H1 (cell line): ENCODE measurements at regions not wholly inside any gene's neighbourhood (a gene's known extent, or its start where the extent isn't known, plus 50 kb on each side); places are given as distances from the start of the nearest gene placed in this dataset.

Experiments
- CTCF ChIA-PET: fragments of 300-600 bp; sonication (Branson Sonifier 250); formaldehyde crosslinking; loops from one replicate; lab custom pipeline; 2021; ENCODE audit not compliant: partially characterized antibody; lab: Charles Lee
- POLR2A ChIA-PET: fragments of 300-600 bp; sonication (Branson Sonifier 250); formaldehyde crosslinking; loops from one replicate; lab custom pipeline; 2021; ENCODE audit warnings: inconsistent platforms; ENCODE audit not compliant: partially characterized antibody; lab: Charles Lee
- DNase-seq, 2 experiments: peaks; one replicate each; pipeline versions ENCODE4 v3.0.0 to v3.0.0-alpha.2; 2010 to 2022; ENCODE audit warnings: low spot score in 2 of 2, low read depth in 1 of 2, mixed read lengths in 1 of 2
- FAIRE-seq: peaks from 2 replicates; lab custom pipeline; 2011; peaks lifted over from hg19 to GRCh38; lab: Jason Lieb, UNC
- H2AFZ ChIP-seq: 2 replicates; pipeline ENCODE4 v1.8.1; 2012; ENCODE audit warnings: low read length, inconsistent platforms
- H2AK5ac ChIP-seq: 2 replicates; pipeline ENCODE4 v1.6.1; 2013; ENCODE audit warnings: low read depth, low read length
- H2BK120ac ChIP-seq: replicated peaks from 2 replicates; pipeline ENCODE3; 2013; ENCODE audit warnings: low read depth, low read length, inconsistent platforms
- H2BK12ac ChIP-seq: 2 replicates; pipeline ENCODE4 v1.6.1; 2013; ENCODE audit warnings: low read depth, low read length
- H2BK15ac ChIP-seq: 2 replicates; pipeline ENCODE4 v1.6.1; 2013; ENCODE audit warnings: low read length
- H2BK20ac ChIP-seq: 2 replicates; pipeline ENCODE4 v1.6.1; 2013; ENCODE audit warnings: low read length
- H2BK5ac ChIP-seq: 2 replicates; pipeline ENCODE4 v1.6.1; 2013; ENCODE audit warnings: low read depth, low read length
- H3K14ac ChIP-seq: 2 replicates; pipeline ENCODE4 v1.6.1; 2013; ENCODE audit warnings: inconsistent platforms; ENCODE audit not compliant: insufficient read length
- H3K18ac ChIP-seq: 2 replicates; pipeline ENCODE4 v1.6.1; 2013; ENCODE audit warnings: low read length; ENCODE audit errors: extremely low read depth
- H3K23ac ChIP-seq: 2 replicates; pipeline ENCODE4 v1.6.1; 2013; ENCODE audit warnings: inconsistent platforms; ENCODE audit not compliant: insufficient read length
- H3K23me2 ChIP-seq: 2 replicates; pipeline ENCODE4 v1.6.1; 2013; ENCODE audit warnings: low read depth, low read length
- H3K27ac ChIP-seq: 2 replicates; pipeline ENCODE4 v1.6.1; 2011; ENCODE audit warnings: low read depth, low read length, inconsistent platforms
- H3K27me3 ChIP-seq, 4 experiments: replicated peaks in 1 of 4; 1 replicate in 1 of 4; 2 replicates in 3 of 4; pipeline versions ENCODE4 v1.6.1 to v1.8.1; 2011 to 2013; ENCODE audit warnings: low read length in 3 of 4, mild to moderate bottlenecking in 3 of 4, inconsistent platforms in 2 of 4, mixed read lengths in 2 of 4, moderate library complexity in 1 of 4; ENCODE audit not compliant: control insufficient read depth in 3 of 4, insufficient read depth in 3 of 4; ENCODE audit errors: extremely low read depth in 1 of 4
- H3K36me3 ChIP-seq, 4 experiments: 2 replicates each; pipeline versions ENCODE4 v1.6.1 to v1.8.1; 2011 to 2013; ENCODE audit warnings: mild to moderate bottlenecking in 4 of 4, low read length in 3 of 4, moderate library complexity in 2 of 4, control low read depth in 1 of 4, inconsistent platforms in 1 of 4; ENCODE audit not compliant: insufficient read depth in 4 of 4, control insufficient read depth in 2 of 4
- H3K4ac ChIP-seq: replicated peaks from 2 replicates; pipeline ENCODE3; 2013; ENCODE audit warnings: low read length, low read depth, mixed read lengths, inconsistent platforms; ENCODE audit not compliant: insufficient read length
- H3K4me1 ChIP-seq, 4 experiments: replicated peaks in 1 of 4; 1 replicate in 1 of 4; 2 replicates in 3 of 4; pipeline versions ENCODE4 v1.6.1 to v1.8.1; 2011 to 2013; ENCODE audit warnings: low read length in 3 of 4, inconsistent platforms in 2 of 4, mixed read lengths in 1 of 4; ENCODE audit not compliant: insufficient read depth in 4 of 4, control insufficient read depth in 3 of 4
- H3K4me2 ChIP-seq, 2 experiments: 2 replicates each; pipeline versions ENCODE4 v1.6.1 to v1.8.1; 2011 to 2013; ENCODE audit warnings: low read depth in 2 of 2, low read length in 2 of 2, control low read depth in 1 of 2, inconsistent platforms in 1 of 2, mild to moderate bottlenecking in 1 of 2; ENCODE audit not compliant: insufficient read depth in 1 of 2
- H3K4me3 ChIP-seq, 4 experiments: fragments of 200-600, 300-600 bp in 1 of 4; sonication (generic), shearing (Covaris generic), sonication (Bioruptor Twin) in 1 of 4; 2 replicates each; pipeline versions ENCODE4 v1.5.1 to v1.8.1; 2011 to 2016; ENCODE audit warnings: low read length in 4 of 4, low read depth in 3 of 4, control low read depth in 2 of 4, inconsistent platforms in 2 of 4, mild to moderate bottlenecking in 2 of 4, mixed read lengths in 1 of 4, moderate library complexity in 1 of 4; ENCODE audit not compliant: insufficient read depth in 2 of 4; ENCODE audit errors: extremely low read depth in 1 of 4
- H3K56ac ChIP-seq: replicated peaks from 2 replicates; pipeline ENCODE3; 2013; ENCODE audit warnings: low read depth, mild to moderate bottlenecking, mixed read lengths, low read length, inconsistent platforms; ENCODE audit not compliant: insufficient read length
- H3K79me1 ChIP-seq: 2 replicates; pipeline ENCODE4 v1.6.1; 2013; ENCODE audit warnings: low read depth, low read length, control low read depth
- H3K79me2 ChIP-seq, 2 experiments: 2 replicates each; pipeline versions ENCODE4 v1.6.1 to v1.8.1; 2012 to 2013; ENCODE audit warnings: low read length in 2 of 2, mild to moderate bottlenecking in 2 of 2, inconsistent platforms in 1 of 2; ENCODE audit not compliant: insufficient read depth in 2 of 2, control insufficient read depth in 1 of 2
- H3K9ac ChIP-seq, 4 experiments: replicated peaks in 1 of 4; 1 replicate in 1 of 4; 2 replicates in 3 of 4; pipeline versions ENCODE4 v1.6.1 to v1.8.1; 2011 to 2013; ENCODE audit warnings: low read depth in 3 of 4, low read length in 3 of 4, control low read depth in 2 of 4, mild to moderate bottlenecking in 2 of 4, moderate library complexity in 2 of 4, inconsistent platforms in 1 of 4; ENCODE audit errors: extremely low read depth in 1 of 4
- H3K9me3 ChIP-seq, 2 experiments: 2 replicates each; pipeline versions ENCODE4 v1.6.1 to v1.8.1; 2012 to 2013; ENCODE audit warnings: mild to moderate bottlenecking in 2 of 2, moderate library complexity in 2 of 2, control low read depth in 1 of 2, inconsistent platforms in 1 of 2, low read depth in 1 of 2, low read length in 1 of 2, mixed read lengths in 1 of 2; ENCODE audit not compliant: insufficient read depth in 2 of 2
- H4K20me1 ChIP-seq, 2 experiments: replicated peaks in 1 of 2; 2 replicates each; pipeline versions ENCODE3 to v1.8.1; 2011 to 2013; ENCODE audit warnings: inconsistent platforms in 2 of 2, low read length in 2 of 2, mild to moderate bottlenecking in 1 of 2; ENCODE audit not compliant: insufficient read depth in 2 of 2, control insufficient read depth in 1 of 2
- H4K5ac ChIP-seq: 2 replicates; pipeline ENCODE4 v1.6.1; 2013; ENCODE audit warnings: low read length, low read depth, mixed read lengths, inconsistent platforms; ENCODE audit not compliant: insufficient read length
- H4K8ac ChIP-seq: 2 replicates; pipeline ENCODE4 v1.8.0; 2013; ENCODE audit warnings: mild to moderate bottlenecking, moderate library complexity, low read length, inconsistent platforms; ENCODE audit not compliant: insufficient read depth; ENCODE audit errors: extremely low read depth
- H4K91ac ChIP-seq: replicated peaks from 2 replicates; pipeline ENCODE3; 2013; ENCODE audit warnings: low read length, mixed read lengths, inconsistent platforms; ENCODE audit not compliant: insufficient read length
- CBX5 ChIP-seq: fragments of 300-800, 300-1000 bp; sonication (generic); IDR thresholded peaks from 2 replicates; pipeline ENCODE4 v1.7.1; 2016; ENCODE audit warnings: antibody characterized with exemption, low read length, low read depth
- CTBP2 ChIP-seq: IDR thresholded peaks from 2 replicates; pipeline ENCODE4 v1.7.0; 2011; ENCODE audit warnings: borderline replicate concordance, mild to moderate bottlenecking, moderate library complexity, mixed read lengths, low read length; ENCODE audit not compliant: insufficient read depth, insufficient read length
- E2F6 ChIP-seq: IDR thresholded peaks from 2 replicates; pipeline ENCODE4 v1.6.1; 2012; ENCODE audit warnings: inconsistent platforms
- EZH2 ChIP-seq: fragments of 200-600 bp; sonication (generic); IDR thresholded peaks from 2 replicates; pipeline ENCODE4 v1.7.1; 2012; ENCODE audit warnings: low read depth, mild to moderate bottlenecking, moderate library complexity, low read length, inconsistent platforms; ENCODE audit not compliant: severe bottlenecking
- KDM5A ChIP-seq: fragments of 200-600 bp; IDR thresholded peaks from 2 replicates; pipeline ENCODE4 v1.7.1; 2012; ENCODE audit warnings: mild to moderate bottlenecking, low read length, inconsistent platforms, mixed read lengths
- MAFK ChIP-seq: IDR thresholded peaks from 2 replicates; pipeline ENCODE4 v1.6.1; 2012; ENCODE audit warnings: low read depth, mild to moderate bottlenecking, improper control_type of control experiment, low read length
- POLR2A ChIP-seq, 2 experiments: IDR thresholded peaks; 1 replicate in 1 of 2; 2 replicates in 1 of 2; pipeline ENCODE4 v1.6.1; 2011; ENCODE audit warnings: low read depth in 2 of 2, low read length in 2 of 2, mild to moderate bottlenecking in 2 of 2; ENCODE audit errors: control extremely low read depth in 1 of 2
- RFX5 ChIP-seq: IDR thresholded peaks from 2 replicates; pipeline ENCODE4 v1.6.1; 2011; ENCODE audit warnings: low read depth, low read length, improper control_type of control experiment, borderline replicate concordance
- RNF2 ChIP-seq: fragments of 200-900, 300-1000 bp; sonication (generic); IDR thresholded peaks from 2 replicates; pipeline ENCODE4 v1.7.1; 2016; ENCODE audit warnings: borderline replicate concordance, low read depth, mild to moderate bottlenecking, antibody characterized with exemption, low read length; ENCODE audit not compliant: poor library complexity, severe bottlenecking; ENCODE audit errors: missing control alignments
- RXRA ChIP-seq: IDR thresholded peaks from 2 replicates; pipeline ENCODE4 v1.6.1; 2011; ENCODE audit warnings: low read depth, mild to moderate bottlenecking, low read length, moderate library complexity; ENCODE audit not compliant: insufficient read depth
- TAF7 ChIP-seq: optimal IDR thresholded peaks from 2 replicates; pipeline ENCODE3; 2011; ENCODE audit warnings: low read depth, mild to moderate bottlenecking, inconsistent platforms, low read length, moderate library complexity, borderline replicate concordance
- YY1 ChIP-seq: IDR thresholded peaks from 2 replicates; pipeline ENCODE4 v1.6.1; 2011; ENCODE audit warnings: low read depth, mild to moderate bottlenecking, low read length
- WGBS, 2 experiments: shearing (Covaris generic) in 1 of 2; methylation state at CpG; one replicate each; pipeline versions ENCODE4 v1.1.6 to v1.1.7; 2013 to 2015; ENCODE audit warnings: low lambda C conversion rate in 2 of 2, mixed read lengths in 2 of 2, inconsistent platforms in 1 of 2, low coverage in 1 of 2, missing lambda C conversion rate in 1 of 2; ENCODE audit not compliant: insufficient replicate concordance in 2 of 2, insufficient coverage in 1 of 2, insufficient read length in 1 of 2; ENCODE audit errors: extremely low coverage in 1 of 2, missing lambda C conversion rate in 1 of 2; 5-methylcytosine and 5-hydroxymethylcytosine counted together
- TF ChIP-seq, protein P1 (sequence below): IDR thresholded peaks from 2 replicates; pipeline ENCODE4 v1.6.1; 2011; ENCODE audit warnings: low read length, improper control_type of control experiment

GRCh38 chrX:26562156-26562555 lies 346.2 kb downstream of the MAGEB5 start:
- WGBS, 2 experiments, result 86% methylated on average over 1 of the region's 1 CpG; no CpG with 5 or more reads in 1 of the 2 experiments
- Histone ChIP-seq H3K4me2 (no peak overlapping the region), H2BK12ac (no peak overlapping the region), H3K4me1 (no peaks in the 10 kb centered on the region), H3K9me3 (no peaks in the 10 kb centered on the region; a peak in 1 of 4 replicates), H2BK20ac (no peak overlapping the region), H3K14ac (no peak overlapping the region), H2BK120ac (no peak overlapping the region), H3K27me3 (no peaks in the 10 kb centered on the region), H2BK15ac (no peak overlapping the region), H3K23ac (no peak overlapping the region), H2BK5ac (no peak overlapping the region), H2AFZ (no peak overlapping the region; the same call in 1 of the 2 replicates), H3K4me3 (no peak overlapping the region), H4K91ac (no peak overlapping the region), H4K8ac (no peak overlapping the region), H3K4ac (no peak overlapping the region), H4K5ac (no peak overlapping the region), H3K18ac (no peak overlapping the region), H3K23me2 (no peaks in the 10 kb centered on the region), H3K79me1 (no peaks in the 10 kb centered on the region), H4K20me1 (no peaks in the 10 kb centered on the region), H2AK5ac (no peak overlapping the region), H3K56ac (no peak overlapping the region), H3K79me2 (no peaks in the 10 kb centered on the region), H3K9ac (no peak overlapping the region), H3K27ac (no peak overlapping the region), H3K36me3 (no peaks in the 10 kb centered on the region)
- FAIRE-seq, result no peak
- DNase-seq, result no peak
- ChIA-PET CTCF (no interaction called here), POLR2A (no interaction called here)
- no peak for TF ChIP-seq RFX5
- no peak for TF ChIP-seq CBX5
- TF ChIP-seq TAF7, result no peak
- no peak for TF ChIP-seq RNF2
- TF ChIP-seq EZH2, result no peak
- no peak for TF ChIP-seq KDM5A
- no peak for TF ChIP-seq CTBP2
- TF ChIP-seq RXRA, result no peak
- no peak for TF ChIP-seq E2F6
- TF ChIP-seq, protein P1, sequence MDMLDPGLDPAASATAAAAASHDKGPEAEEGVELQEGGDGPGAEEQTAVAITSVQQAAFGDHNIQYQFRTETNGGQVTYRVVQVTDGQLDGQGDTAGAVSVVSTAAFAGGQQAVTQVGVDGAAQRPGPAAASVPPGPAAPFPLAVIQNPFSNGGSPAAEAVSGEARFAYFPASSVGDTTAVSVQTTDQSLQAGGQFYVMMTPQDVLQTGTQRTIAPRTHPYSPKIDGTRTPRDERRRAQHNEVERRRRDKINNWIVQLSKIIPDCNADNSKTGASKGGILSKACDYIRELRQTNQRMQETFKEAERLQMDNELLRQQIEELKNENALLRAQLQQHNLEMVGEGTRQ, result no peak
- TF ChIP-seq MAFK, result no peak
- no peak for TF ChIP-seq POLR2A (IDR thresholded peaks at IDR 0.05; ENCODE audit: control extremely low read depth in 1 of 2, low read depth in 2 of 2, low read length in 2 of 2)
- no peak for TF ChIP-seq YY1
